ENCODE measurements at regions not wholly inside any gene's neighbourhood (a gene's known extent, or its start where the extent isn't known, plus 50 kb on each side); places are given as distances from the start of the nearest gene placed in this dataset.

GRCh38 chr13:50080203-50080910, 65.1 kb downstream of the KCNRG start:
- peak overlapping the region; percentile 42 to 63 (median 52) for H3K9ac ChIP-seq (ENCODE audit: low read depth in 1 of 3, low read length in 3 of 3)
- no peaks in the 10 kb centered on the region for H3K27me3 ChIP-seq (ENCODE audit: control insufficient read depth in 3 of 3, insufficient read depth in 3 of 3, low read length in 3 of 3)
- H3K4me1 ChIP-seq (ENCODE audit: control insufficient read depth in 3 of 3, insufficient read depth in 3 of 3, low read length in 3 of 3), result peaks cover 5 to 30% (median 21%) of the 10 kb centered on the region in 3 donors
- peak overlapping the region; percentile 83 to 89 (median 87) for H3K4me3 ChIP-seq (ENCODE audit: low read length in 3 of 3)
- no peaks in the 10 kb centered on the region for H3K9me3 ChIP-seq (ENCODE audit: control insufficient read depth in 3 of 3, low read length in 3 of 3)
- H3K27ac ChIP-seq (ENCODE audit: low read depth, low read length), result peak overlapping the region; percentile 53
- H3K36me3 ChIP-seq (ENCODE audit: control insufficient read depth in 3 of 3, insufficient read depth in 3 of 3, low read length in 3 of 3), result no peaks in the 10 kb centered on the region

GRCh38 chr13:50080911-50081678, 65.9 kb downstream of the KCNRG start:
- H3K36me3 ChIP-seq (ENCODE audit: control insufficient read depth in 3 of 3, insufficient read depth in 3 of 3, low read length in 3 of 3), result no peaks in the 10 kb centered on the region
- peak overlapping the region; percentile 83 to 89 (median 87) for H3K4me3 ChIP-seq (ENCODE audit: low read length in 3 of 3)
- H3K4me1 ChIP-seq (ENCODE audit: control insufficient read depth in 3 of 3, insufficient read depth in 3 of 3, low read length in 3 of 3), result peaks cover 5 to 30% (median 21%) of the 10 kb centered on the region in 3 donors

GRCh38 chr13:50081679-50082425, 66.6 kb downstream of the KCNRG start:
- peak overlapping the region; percentile 54 for H3K27ac ChIP-seq (ENCODE audit: low read depth, low read length)
- H3K4me1 ChIP-seq (ENCODE audit: control insufficient read depth in 3 of 3, insufficient read depth in 3 of 3, low read length in 3 of 3), result peaks cover 5 to 30% (median 21%) of the 10 kb centered on the region in 3 donors
- peak overlapping the region; percentile 63 to 84 (median 73) for H3K9ac ChIP-seq (ENCODE audit: low read depth in 1 of 3, low read length in 3 of 3)
- no peaks in the 10 kb centered on the region for H3K9me3 ChIP-seq (ENCODE audit: control insufficient read depth in 3 of 3, low read length in 3 of 3)
- H3K36me3 ChIP-seq (ENCODE audit: control insufficient read depth in 3 of 3, insufficient read depth in 3 of 3, low read length in 3 of 3), result peaks cover 0 to 2% (median 0%) of the 10 kb centered on the region in 3 donors
- peak overlapping the region; percentile 83 to 89 (median 87) for H3K4me3 ChIP-seq (ENCODE audit: low read length in 3 of 3)
- H3K27me3 ChIP-seq (ENCODE audit: control insufficient read depth in 3 of 3, insufficient read depth in 3 of 3, low read length in 3 of 3), result no peaks in the 10 kb centered on the region

More at GRCh38 chr13:50080911-50081678, 65.9 kb downstream of the KCNRG start:
- H3K27ac ChIP-seq (ENCODE audit: low read depth, low read length), result peak overlapping the region; percentile 53
- H3K9ac ChIP-seq (ENCODE audit: low read depth in 1 of 3, low read length in 3 of 3), result peak overlapping the region; percentile 42 to 65 (median 63)
- H3K9me3 ChIP-seq (ENCODE audit: control insufficient read depth in 3 of 3, low read length in 3 of 3), result no peaks in the 10 kb centered on the region
- no peaks in the 10 kb centered on the region for H3K27me3 ChIP-seq (ENCODE audit: control insufficient read depth in 3 of 3, insufficient read depth in 3 of 3, low read length in 3 of 3)

GRCh38 chr13:50082426-50083281, 67.4 kb downstream of the KCNRG start:
- H3K9me3 ChIP-seq (ENCODE audit: control insufficient read depth in 3 of 3, low read length in 3 of 3), result no peaks in the 10 kb centered on the region
- H3K36me3 ChIP-seq (ENCODE audit: control insufficient read depth in 3 of 3, insufficient read depth in 3 of 3, low read length in 3 of 3), result peaks cover 0 to 4% (median 0%) of the 10 kb centered on the region in 3 donors
- peak overlapping the region; percentile 63 to 84 (median 73) for H3K9ac ChIP-seq (ENCODE audit: low read depth in 1 of 3, low read length in 3 of 3)
- H3K27ac ChIP-seq (ENCODE audit: low read depth, low read length), result peak overlapping the region; percentile 54
- no peaks in the 10 kb centered on the region for H3K27me3 ChIP-seq (ENCODE audit: control insufficient read depth in 3 of 3, insufficient read depth in 3 of 3, low read length in 3 of 3)
- H3K4me3 ChIP-seq (ENCODE audit: low read length in 3 of 3), result peak overlapping the region; percentile 82 to 87 (median 83)
- H3K4me1 ChIP-seq (ENCODE audit: control insufficient read depth in 3 of 3, insufficient read depth in 3 of 3, low read length in 3 of 3), result peaks cover 5 to 30% (median 21%) of the 10 kb centered on the region in 3 donors

- no peak overlapping the region for H3K27ac ChIP-seq (ENCODE audit: low read depth, low read length)
Measured at GRCh38 chr13:50085063-50085462, 69.8 kb downstream of the KCNRG start.

GRCh38 chr13:50089633-50090032, 74.4 kb downstream of the KCNRG start:
- no peak overlapping the region for H3K27ac ChIP-seq (ENCODE audit: low read depth, low read length)
- H3K4me3 ChIP-seq (ENCODE audit: low read length in 3 of 3), result no peak overlapping the region
- no peaks in the 10 kb centered on the region for H3K27me3 ChIP-seq (ENCODE audit: control insufficient read depth in 3 of 3, insufficient read depth in 3 of 3, low read length in 3 of 3)
- H3K4me1 ChIP-seq (ENCODE audit: control insufficient read depth in 3 of 3, insufficient read depth in 3 of 3, low read length in 3 of 3), result peaks cover 0 to 8% (median 4%) of the 10 kb centered on the region in 3 donors
- no peak overlapping the region for H3K9ac ChIP-seq (ENCODE audit: low read depth in 1 of 3, low read length in 3 of 3)
- H3K9me3 ChIP-seq (ENCODE audit: control insufficient read depth in 3 of 3, low read length in 3 of 3), result no peaks in the 10 kb centered on the region
- peaks cover 0 to 4% (median 0%) of the 10 kb centered on the region in 3 donors for H3K36me3 ChIP-seq (ENCODE audit: control insufficient read depth in 3 of 3, insufficient read depth in 3 of 3, low read length in 3 of 3)

More at GRCh38 chr13:50085063-50085462, 69.8 kb downstream of the KCNRG start:
- Histone ChIP-seq H3K9me3 (ENCODE audit: control insufficient read depth in 3 of 3, low read length in 3 of 3) (no peaks in the 10 kb centered on the region), H3K4me1 (ENCODE audit: control insufficient read depth in 3 of 3, insufficient read depth in 3 of 3, low read length in 3 of 3) (peaks cover 4 to 23% (median 21%) of the 10 kb centered on the region in 3 donors), H3K9ac (ENCODE audit: low read depth in 1 of 3, low read length in 3 of 3) (no peak overlapping the region), H3K4me3 (ENCODE audit: low read length in 3 of 3) (no peak overlapping the region), H3K36me3 (ENCODE audit: control insufficient read depth in 3 of 3, insufficient read depth in 3 of 3, low read length in 3 of 3) (peaks cover 0 to 4% (median 0%) of the 10 kb centered on the region in 3 donors), H3K27me3 (ENCODE audit: control insufficient read depth in 3 of 3, insufficient read depth in 3 of 3, low read length in 3 of 3) (no peaks in the 10 kb centered on the region)

- peaks cover 0 to 8% (median 0%) of the 10 kb centered on the region in 3 donors for H3K4me1 ChIP-seq (ENCODE audit: control insufficient read depth in 3 of 3, insufficient read depth in 3 of 3, low read length in 3 of 3)
- no peak overlapping the region for H3K9ac ChIP-seq (ENCODE audit: low read depth in 1 of 3, low read length in 3 of 3)
- H3K36me3 ChIP-seq (ENCODE audit: control insufficient read depth in 3 of 3, insufficient read depth in 3 of 3, low read length in 3 of 3), result peaks cover 0 to 4% (median 0%) of the 10 kb centered on the region in 3 donors
- H3K9me3 ChIP-seq (ENCODE audit: control insufficient read depth in 3 of 3, low read length in 3 of 3), result no peaks in the 10 kb centered on the region
- H3K27ac ChIP-seq (ENCODE audit: low read depth, low read length), result no peak overlapping the region
- H3K27me3 ChIP-seq (ENCODE audit: control insufficient read depth in 3 of 3, insufficient read depth in 3 of 3, low read length in 3 of 3), result no peaks in the 10 kb centered on the region
- no peak overlapping the region for H3K4me3 ChIP-seq (ENCODE audit: low read length in 3 of 3)
Measured at GRCh38 chr13:50090211-50090610, 75.0 kb downstream of the KCNRG start.

GRCh38 chr13:50094615-50095293, 79.5 kb downstream of the KCNRG start:
- Histone ChIP-seq H3K4me3 (ENCODE audit: low read length in 3 of 3) (no peak overlapping the region), H3K27ac (ENCODE audit: low read depth, low read length) (no peak overlapping the region), H3K9me3 (ENCODE audit: control insufficient read depth in 3 of 3, low read length in 3 of 3) (peaks cover 0 to 2% (median 0%) of the 10 kb centered on the region in 3 donors), H3K27me3 (ENCODE audit: control insufficient read depth in 3 of 3, insufficient read depth in 3 of 3, low read length in 3 of 3) (no peaks in the 10 kb centered on the region), H3K9ac (ENCODE audit: low read depth in 1 of 3, low read length in 3 of 3) (no peak overlapping the region), H3K4me1 (ENCODE audit: control insufficient read depth in 3 of 3, insufficient read depth in 3 of 3, low read length in 3 of 3) (peaks cover 0 to 8% (median 0%) of the 10 kb centered on the region in 3 donors), H3K36me3 (ENCODE audit: control insufficient read depth in 3 of 3, insufficient read depth in 3 of 3, low read length in 3 of 3) (peaks cover 4 to 7% (median 6%) of the 10 kb centered on the region in 3 donors)
